ENCODE measurements at regions not wholly inside any gene's neighbourhood (a gene's known extent, or its start where the extent isn't known, plus 50 kb on each side); places are given as distances from the start of the nearest gene placed in this dataset.
A peak's percentile ranks its signal among the peaks of the same experiment; 100 is the strongest.

- DNase-seq = no peak
Measured at GRCh38 chr1:38244218-38244845, 197.7 kb upstream of the POU3F1 start.

GRCh38 chr1:38243106-38243505 lies 196.5 kb upstream of the POU3F1 start:
- peak in 2 of 3 donors; percentile 20 to 39 for DNase-seq

- DNase-seq = no peak
Measured at GRCh38 chr1:38242506-38242905, 195.9 kb upstream of the POU3F1 start.

- no peak for DNase-seq
Measured at GRCh38 chr1:38241594-38242334, 195.2 kb upstream of the POU3F1 start.

- DNase-seq = no peak
Measured at GRCh38 chr1:38240618-38241017, 194.0 kb upstream of the POU3F1 start.

GRCh38 chr1:38239258-38239835 lies 192.8 kb upstream of the POU3F1 start:
- DNase-seq = no peak

GRCh38 chr1:38238294-38238693 lies 191.7 kb upstream of the POU3F1 start:
- DNase-seq = no peak

- DNase-seq = peak; percentile 27 to 36 (median 31)
Measured at GRCh38 chr1:38235705-38236104, 189.1 kb upstream of the POU3F1 start.

- no peak for DNase-seq
Measured at GRCh38 chr1:38231941-38232340, 185.3 kb upstream of the POU3F1 start.

GRCh38 chr1:38228718-38229117 lies 182.1 kb upstream of the POU3F1 start:
- DNase-seq = no peak

- no peak for DNase-seq
Measured at GRCh38 chr1:38225745-38226144, 179.2 kb upstream of the POU3F1 start.

- DNase-seq = no peak
Measured at GRCh38 chr1:38223391-38223790, 176.8 kb upstream of the POU3F1 start.

- no peak for DNase-seq
Measured at GRCh38 chr1:38222891-38223290, 176.3 kb upstream of the POU3F1 start.

GRCh38 chr1:38221006-38221649 lies 174.5 kb upstream of the POU3F1 start:
- no peak for DNase-seq

GRCh38 chr1:38217316-38217715 lies 170.7 kb upstream of the POU3F1 start:
- DNase-seq = no peak

GRCh38 chr1:38213646-38214434 lies 167.2 kb upstream of the POU3F1 start:
- peak in 1 of 3 donors; percentile 8 for DNase-seq

GRCh38 chr1:38210895-38211177 lies 164.2 kb upstream of the POU3F1 start:
- no peak for DNase-seq

- DNase-seq = no peak
Measured at GRCh38 chr1:38210021-38210894, 163.7 kb upstream of the POU3F1 start.

- DNase-seq = peak in 2 of 3 donors; percentile 7
Measured at GRCh38 chr1:38208716-38209632, 162.4 kb upstream of the POU3F1 start.

- no peak for DNase-seq
Measured at GRCh38 chr1:38207906-38208305, 161.3 kb upstream of the POU3F1 start.

GRCh38 chr1:38207275-38207674 lies 160.7 kb upstream of the POU3F1 start:
- no peak for DNase-seq

Measured in suppressor macrophage treated with lipopolysaccharide for 1 hour (primary cell).